A549 (cell line): ENCODE measurements at regions not wholly inside any gene's neighbourhood (a gene's known extent, or its start where the extent isn't known, plus 50 kb on each side); places are given as distances from the start of the nearest gene placed in this dataset.

ENCODE experiments used
- ATAC-seq, 2 experiments: fragments of 200-7000 bp in 1 of 2; fragments of >200 bp in 1 of 2; cut with Nextera tagmentation in 1 of 2; cut with Tn5 transposase in 1 of 2; 3 replicates each; pipeline versions ENCODE4 v1.8.0 to v1.9.1; 2018 to 2020; ENCODE audit warnings: mild to moderate bottlenecking in 1 of 2, moderate library complexity in 1 of 2
- CTCF ChIA-PET: fragments of 300-600 bp; sonication (Branson Sonifier 250); formaldehyde crosslinking; extraction: SDS; loops from one replicate; lab custom pipeline; 2021; ENCODE audit warnings: antibody characterized with exemption, inconsistent platforms; lab: Yijun Ruan, JAX
- POLR2A ChIA-PET: fragments of 350-600 bp; formaldehyde crosslinking; extraction: SDS; loops from one replicate; lab custom pipeline; 2021; ENCODE audit warnings: antibody characterized with exemption, inconsistent platforms; lab: Yijun Ruan, JAX
- DNase-seq, 2 experiments: peaks; one replicate each; pipeline versions ENCODE4 v3.0.0 to v3.0.0-alpha.2; 2011 to 2016; ENCODE audit warnings: low read depth in 1 of 2, low spot score in 1 of 2
- FAIRE-seq: peaks from 2 replicates; lab custom pipeline; 2011; peaks lifted over from hg19 to GRCh38; lab: Jason Lieb, UNC
- H3K27ac ChIP-seq, 2 experiments: fragments of >200 bp; sonication (Bioruptor Twin); formaldehyde crosslinking; 3 replicates each; pipeline ENCODE4 v1.5.1; 2016 to 2017
- H3K4me1 ChIP-seq: fragments of >200 bp; sonication (Bioruptor Twin); formaldehyde crosslinking; 3 replicates; pipeline ENCODE4 v1.6.1; 2016
- H3K4me2 ChIP-seq: fragments of >200 bp; sonication (Bioruptor Twin); formaldehyde crosslinking; 3 replicates; pipeline ENCODE4 v1.6.1; 2016
- H3K4me3 ChIP-seq: fragments of >200 bp; sonication (Bioruptor Twin); formaldehyde crosslinking; 3 replicates; pipeline ENCODE4 v1.5.1; 2016
- H3K9me3 ChIP-seq: fragments of >200 bp; sonication (Bioruptor Twin); formaldehyde crosslinking; 3 replicates; pipeline ENCODE4 v1.6.1; 2016
- CBX2 ChIP-seq: fragments of 200-600 bp; sonication (generic); IDR thresholded peaks from 2 replicates; pipeline ENCODE4 v1.6.1; 2016; ENCODE audit warnings: low read depth, mild to moderate bottlenecking, borderline replicate concordance
- CTCF ChIP-seq: fragments of >200 bp; sonication (Bioruptor Twin); formaldehyde crosslinking; IDR thresholded peaks from 3 replicates; pipeline ENCODE4 v1.5.1; 2016
- EHF ChIP-seq: fragments of 250-450 bp; sonication (Bioruptor Pico); IDR thresholded peaks from 2 replicates; pipeline ENCODE4 v1.5.0; 2020; ENCODE audit warnings: mild to moderate bottlenecking
- EHMT2 ChIP-seq: fragments of 200-600 bp; sonication (generic); IDR thresholded peaks from 2 replicates; pipeline ENCODE4 v1.6.1; 2016; ENCODE audit warnings: antibody characterized with exemption, low read depth, mild to moderate bottlenecking, moderate library complexity
- EP300 ChIP-seq, 2 experiments: fragments of >200 bp; sonication (Bioruptor Twin); formaldehyde crosslinking; IDR thresholded peaks; 2 replicates in 1 of 2; 3 replicates in 1 of 2; pipeline ENCODE4 v1.6.1; 2016 to 2017
- FOSB ChIP-seq: fragments of 250-450 bp; sonication (Bioruptor Pico); IDR thresholded peaks from 2 replicates; pipeline ENCODE4 v1.5.0; 2020; ENCODE audit warnings: mild to moderate bottlenecking, moderate library complexity
- GATA3 ChIP-seq: IDR thresholded peaks from 2 replicates; pipeline ENCODE4 v1.6.1; 2012; ENCODE audit warnings: borderline replicate concordance
- HEYL ChIP-seq: fragments of 250-450 bp; sonication (Bioruptor Pico); IDR thresholded peaks from 2 replicates; pipeline ENCODE4 v1.8.0; 2021; ENCODE audit warnings: mild to moderate bottlenecking, moderate library complexity
- HOXB13 ChIP-seq: fragments of 250-450 bp; sonication (Bioruptor Pico); IDR thresholded peaks from 2 replicates; pipeline ENCODE4 v1.5.0; 2020; ENCODE audit warnings: low read depth, mild to moderate bottlenecking, moderate library complexity
- MAFK ChIP-seq: fragments of 450-650 bp; IDR thresholded peaks from 2 replicates; pipeline ENCODE4 v1.6.1; 2014; ENCODE audit not compliant: partially characterized antibody
- MAZ ChIP-seq: fragments of 150-350 bp; IDR thresholded peaks from 2 replicates; pipeline ENCODE4 v1.6.1; 2014; ENCODE audit warnings: antibody characterized with exemption, low read depth, low read length, borderline replicate concordance
- MYC ChIP-seq: IDR thresholded peaks from 2 replicates; pipeline ENCODE4 v1.6.1; 2012; ENCODE audit warnings: mild to moderate bottlenecking, inconsistent platforms, low read length, improper control_type of control experiment, borderline replicate concordance
- NPAS2 ChIP-seq: fragments of 250-450 bp; sonication (Bioruptor Pico); IDR thresholded peaks from 2 replicates; pipeline ENCODE4 v1.8.0; 2022; ENCODE audit warnings: mild to moderate bottlenecking, moderate library complexity, borderline replicate concordance
- POLR2AphosphoS2 ChIP-seq: conservative IDR thresholded peaks from 2 replicates; pipeline ENCODE4 v1.6.1; 2012; ENCODE audit warnings: low read length, improper control_type of control experiment, inconsistent platforms
- RAD21 ChIP-seq, 2 experiments: fragments of >200 bp in 1 of 2; sonication (Bioruptor Twin) in 1 of 2; formaldehyde crosslinking in 1 of 2; IDR thresholded peaks in 1 of 2; conservative IDR thresholded peaks in 1 of 2; 2 replicates in 1 of 2; 3 replicates in 1 of 2; pipeline ENCODE4 v1.6.1; 2012 to 2018; ENCODE audit warnings: inconsistent platforms in 1 of 2
- REST ChIP-seq: fragments of 200-600 bp; sonication (generic); IDR thresholded peaks from 2 replicates; pipeline ENCODE4 v1.6.1; 2016; ENCODE audit warnings: antibody characterized with exemption, mild to moderate bottlenecking, moderate library complexity
- RNF2 ChIP-seq: fragments of 200-600 bp; sonication (generic); IDR thresholded peaks from 2 replicates; pipeline ENCODE4 v1.6.1; 2016; ENCODE audit warnings: low read depth, mild to moderate bottlenecking, antibody characterized with exemption, moderate library complexity, borderline replicate concordance
- TFCP2L1 ChIP-seq: fragments of 250-450 bp; sonication (Bioruptor Pico); IDR thresholded peaks from 2 replicates; pipeline ENCODE4 v1.5.0; 2021; ENCODE audit warnings: mild to moderate bottlenecking
- ZNF302 ChIP-seq: fragments of 250-450 bp; sonication (Bioruptor Pico); IDR thresholded peaks from 2 replicates; pipeline ENCODE4 v1.9.0; 2021; ENCODE audit warnings: inconsistent platforms, mild to moderate bottlenecking, moderate library complexity
- WGBS: methylation state at CpG from one replicate; pipeline ENCODE4 v1.1.6; 2017; ENCODE audit errors: missing lambda C conversion rate; 5-methylcytosine and 5-hydroxymethylcytosine counted together
- TF ChIP-seq, protein P1 (sequence below): IDR thresholded peaks from 2 replicates; pipeline ENCODE4 v1.6.1; 2012
- TF ChIP-seq, protein P2 (sequence below): fragments of 250-450 bp; sonication (Bioruptor Pico); IDR thresholded peaks from 2 replicates; pipeline ENCODE4 v1.5.0; 2020; ENCODE audit warnings: low read depth, mild to moderate bottlenecking, moderate library complexity

- no peak for TF ChIP-seq EHF (CRISPR knock-in tag)
- no peak for TF ChIP-seq EP300 (IDR thresholded peaks at IDR 0.05)
- no peak for TF ChIP-seq HEYL (CRISPR knock-in tag)
Observed at GRCh38 chr6:145286916-145287315, 448.4 kb downstream of the EPM2A start (continued).

DNA sequence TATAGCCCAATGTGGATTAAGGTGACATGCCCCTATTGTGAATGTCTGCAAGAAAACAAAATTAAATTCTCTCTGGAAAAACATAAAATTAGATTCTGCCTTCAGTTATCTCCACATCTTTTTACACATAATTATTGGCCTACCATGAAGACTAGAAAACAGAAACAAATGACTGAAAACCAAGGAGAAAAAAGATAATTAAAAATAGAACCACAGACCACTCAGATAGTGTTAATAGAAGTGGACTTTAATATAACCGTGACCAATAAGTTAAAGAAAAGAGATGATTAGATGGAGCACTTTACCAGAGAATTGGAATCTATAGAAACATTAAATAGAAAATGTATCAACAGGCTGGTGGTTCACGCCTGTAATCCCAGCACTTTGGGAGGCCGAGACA, 445.7 kb downstream of the EPM2A start:
- WGBS = 56% methylated on average over 3 of the region's 3 CpGs
- CTCF ChIA-PET = no interaction called here

DNA sequence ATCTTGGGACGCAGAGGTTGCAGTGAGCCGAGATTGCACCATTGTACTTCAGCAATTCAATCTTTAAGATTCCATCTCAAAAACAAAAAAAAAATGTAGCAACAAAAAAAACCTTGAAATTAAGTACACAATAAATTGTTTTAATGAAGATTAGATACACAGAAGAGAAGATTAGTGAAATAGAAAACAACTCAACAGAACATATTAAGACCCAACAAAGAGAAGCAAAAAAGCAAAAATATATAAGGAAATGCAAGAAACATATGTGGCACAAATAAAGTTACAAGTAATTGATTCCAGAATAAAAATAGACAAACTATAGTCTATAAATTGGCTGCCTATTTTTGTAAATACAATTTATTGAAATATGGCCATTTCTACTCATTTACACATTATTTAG, 445.2 kb downstream of the EPM2A start:
- 58% methylated on average over 2 of the region's 2 CpGs for WGBS
- H3K4me3 ChIP-seq = no peak overlapping the region
- H3K9me3 ChIP-seq = no peaks in the 10 kb centered on the region
- H3K27ac ChIP-seq = no peak overlapping the region
- H3K4me2 ChIP-seq = no peak overlapping the region
- H3K4me1 ChIP-seq = no peaks in the 10 kb centered on the region
- ATAC-seq (no peak), DNase-seq (no peak), FAIRE-seq (no peak)
- ChIA-PET CTCF (no interaction called here), POLR2A (no interaction called here)
- TF ChIP-seq HOXB13 (CRISPR knock-in tag) (no peak), CBX2 (no peak), MAFK (no peak), REST (no peak)

More for the DNA sequence above, 445.7 kb downstream of the EPM2A start:
- Histone ChIP-seq H3K9me3 (no peaks in the 10 kb centered on the region), H3K27ac (no peak overlapping the region), H3K4me1 (no peaks in the 10 kb centered on the region), H3K4me3 (no peak overlapping the region), H3K4me2 (no peak overlapping the region)
- TF ChIP-seq CTCF (no peak), RAD21 (conservative IDR thresholded peaks at IDR 0.05 in 1 of 2, IDR thresholded peaks at IDR 0.05 in 1 of 2) (no peak), MAFK (no peak), MYC (no peak), GATA3 (no peak), RNF2 (no peak)
- FAIRE-seq (no peak), ATAC-seq (no peak), DNase-seq (no peak)
- POLR2A ChIA-PET = no interaction called here

- DNase-seq (no peak), ATAC-seq (no peak), FAIRE-seq (no peak)
- TF ChIP-seq MAZ (no peak), POLR2AphosphoS2 (no peak), CBX2 (no peak), MAFK (no peak), NPAS2 (CRISPR knock-in tag) (no peak), TFCP2L1 (CRISPR knock-in tag) (no peak), EHF (CRISPR knock-in tag) (no peak), EHMT2 (no peak), HOXB13 (CRISPR knock-in tag) (no peak), ZNF302 (CRISPR knock-in tag) (no peak), FOSB (CRISPR knock-in tag) (no peak)
- TF ChIP-seq, protein P1, sequence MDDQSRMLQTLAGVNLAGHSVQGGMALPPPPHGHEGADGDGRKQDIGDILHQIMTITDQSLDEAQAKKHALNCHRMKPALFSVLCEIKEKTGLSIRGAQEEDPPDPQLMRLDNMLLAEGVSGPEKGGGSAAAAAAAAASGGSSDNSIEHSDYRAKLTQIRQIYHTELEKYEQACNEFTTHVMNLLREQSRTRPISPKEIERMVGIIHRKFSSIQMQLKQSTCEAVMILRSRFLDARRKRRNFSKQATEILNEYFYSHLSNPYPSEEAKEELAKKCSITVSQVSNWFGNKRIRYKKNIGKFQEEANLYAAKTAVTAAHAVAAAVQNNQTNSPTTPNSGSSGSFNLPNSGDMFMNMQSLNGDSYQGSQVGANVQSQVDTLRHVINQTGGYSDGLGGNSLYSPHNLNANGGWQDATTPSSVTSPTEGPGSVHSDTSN = no peak
- TF ChIP-seq, protein P2, sequence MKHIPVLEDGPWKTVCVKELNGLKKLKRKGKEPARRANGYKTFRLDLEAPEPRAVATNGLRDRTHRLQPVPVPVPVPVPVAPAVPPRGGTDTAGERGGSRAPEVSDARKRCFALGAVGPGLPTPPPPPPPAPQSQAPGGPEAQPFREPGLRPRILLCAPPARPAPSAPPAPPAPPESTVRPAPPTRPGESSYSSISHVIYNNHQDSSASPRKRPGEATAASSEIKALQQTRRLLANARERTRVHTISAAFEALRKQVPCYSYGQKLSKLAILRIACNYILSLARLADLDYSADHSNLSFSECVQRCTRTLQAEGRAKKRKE (CRISPR knock-in tag) = no peak
- CTCF ChIA-PET = no interaction called here
- Histone ChIP-seq H3K9me3 (no peaks in the 10 kb centered on the region), H3K27ac (no peak overlapping the region), H3K4me2 (no peak overlapping the region), H3K4me3 (no peak overlapping the region), H3K4me1 (no peaks in the 10 kb centered on the region)
- WGBS = 49% methylated on average over 2 of the region's 2 CpGs
- POLR2A ChIA-PET = no interaction called here
Observed at GRCh38 chr6:145292066-145292465, 443.3 kb downstream of the EPM2A start.
